C4-2B (cell line): ENCODE measurements at regions not wholly inside any gene's neighbourhood (a gene's known extent, or its start where the extent isn't known, plus 50 kb on each side); places are given as distances from the start of the nearest gene placed in this dataset.

ENCODE experiments used
- H3K27ac ChIP-seq: fragments of 450-650 bp; 2 replicates; pipeline ENCODE4 v1.5.1; 2017
- ZFX ChIP-seq: fragments of 450-650 bp; IDR thresholded peaks from 2 replicates; pipeline ENCODE4 v1.6.1; 2017
- TF ChIP-seq, protein P1 (sequence below): fragments of 450-650 bp; conservative IDR thresholded peaks from 2 replicates; pipeline ENCODE4 v1.5.1; 2017; ENCODE audit warnings: mild to moderate bottlenecking

GRCh38 chr3:176933704-176934103 lies 263.6 kb downstream of the TBL1XR1 start:
- TF ChIP-seq, protein P1, sequence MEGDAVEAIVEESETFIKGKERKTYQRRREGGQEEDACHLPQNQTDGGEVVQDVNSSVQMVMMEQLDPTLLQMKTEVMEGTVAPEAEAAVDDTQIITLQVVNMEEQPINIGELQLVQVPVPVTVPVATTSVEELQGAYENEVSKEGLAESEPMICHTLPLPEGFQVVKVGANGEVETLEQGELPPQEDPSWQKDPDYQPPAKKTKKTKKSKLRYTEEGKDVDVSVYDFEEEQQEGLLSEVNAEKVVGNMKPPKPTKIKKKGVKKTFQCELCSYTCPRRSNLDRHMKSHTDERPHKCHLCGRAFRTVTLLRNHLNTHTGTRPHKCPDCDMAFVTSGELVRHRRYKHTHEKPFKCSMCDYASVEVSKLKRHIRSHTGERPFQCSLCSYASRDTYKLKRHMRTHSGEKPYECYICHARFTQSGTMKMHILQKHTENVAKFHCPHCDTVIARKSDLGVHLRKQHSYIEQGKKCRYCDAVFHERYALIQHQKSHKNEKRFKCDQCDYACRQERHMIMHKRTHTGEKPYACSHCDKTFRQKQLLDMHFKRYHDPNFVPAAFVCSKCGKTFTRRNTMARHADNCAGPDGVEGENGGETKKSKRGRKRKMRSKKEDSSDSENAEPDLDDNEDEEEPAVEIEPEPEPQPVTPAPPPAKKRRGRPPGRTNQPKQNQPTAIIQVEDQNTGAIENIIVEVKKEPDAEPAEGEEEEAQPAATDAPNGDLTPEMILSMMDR = no peak
- TF ChIP-seq ZFX = no peak
- H3K27ac ChIP-seq = no peak overlapping the region

GRCh38 chr3:176932433-176932832 lies 264.8 kb downstream of the TBL1XR1 start:
- TF ChIP-seq, protein P1 = no peak
- no peak for TF ChIP-seq ZFX
- no peak overlapping the region for H3K27ac ChIP-seq

- no peak overlapping the region for H3K27ac ChIP-seq
- TF ChIP-seq, protein P1 = no peak
- no peak for TF ChIP-seq ZFX
These were observed 265.3 kb downstream of the TBL1XR1 start for GRCh38 chr3:176931991-176932390.

GRCh38 chr3:176930942-176931341 lies 266.3 kb downstream of the TBL1XR1 start:
- TF ChIP-seq, protein P1 = no peak
- no peak for TF ChIP-seq ZFX
- no peak overlapping the region for H3K27ac ChIP-seq

DNA sequence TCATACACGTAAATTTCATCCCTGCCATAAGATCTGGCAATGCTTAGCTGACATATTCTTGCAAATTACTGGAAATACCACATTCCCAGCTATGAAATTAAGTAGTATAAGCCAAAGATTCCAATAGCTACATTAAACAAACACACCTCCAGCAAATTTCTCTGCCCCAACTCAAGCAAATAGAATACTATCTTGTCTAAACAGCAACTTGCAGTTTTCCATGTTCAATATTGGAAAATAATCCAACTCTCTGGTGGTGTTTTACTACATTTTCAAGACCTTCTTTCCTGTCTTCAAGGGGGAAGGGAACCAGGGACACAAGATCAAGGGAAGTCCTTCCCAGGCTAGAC lies 268.7 kb downstream of the TBL1XR1 start:
- TF ChIP-seq ZFX = no peak
- TF ChIP-seq, protein P1 = no peak
- no peak overlapping the region for H3K27ac ChIP-seq

- no peak overlapping the region for H3K27ac ChIP-seq
- TF ChIP-seq, protein P1 = no peak
These were observed 269.3 kb downstream of the TBL1XR1 start for GRCh38 chr3:176927706-176928581.

DNA sequence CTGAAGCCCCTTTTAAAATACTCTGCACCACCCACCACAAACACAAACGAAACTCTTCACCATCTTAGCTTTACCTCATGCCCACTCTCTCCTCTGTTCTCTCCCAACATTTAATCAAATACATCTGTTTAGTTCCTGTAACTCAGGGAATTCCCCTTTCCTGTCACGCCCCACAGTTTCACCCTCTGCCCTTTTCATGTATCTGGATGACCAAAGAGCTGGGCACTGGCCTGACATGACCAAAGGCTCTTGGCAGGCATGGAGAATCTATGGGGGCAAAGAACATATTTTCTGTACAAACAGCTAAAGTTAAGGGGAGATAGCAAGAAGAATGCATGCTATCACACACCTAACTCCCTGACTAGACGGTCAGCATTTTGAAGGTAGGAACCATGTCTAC lies 270.0 kb downstream of the TBL1XR1 start:
- no peak overlapping the region for H3K27ac ChIP-seq
- TF ChIP-seq, protein P1 = no peak
- no peak for TF ChIP-seq ZFX
